ENCODE measurements at regions not wholly inside any gene's neighbourhood (a gene's known extent, or its start where the extent isn't known, plus 50 kb on each side); places are given as distances from the start of the nearest gene placed in this dataset.

DNA sequence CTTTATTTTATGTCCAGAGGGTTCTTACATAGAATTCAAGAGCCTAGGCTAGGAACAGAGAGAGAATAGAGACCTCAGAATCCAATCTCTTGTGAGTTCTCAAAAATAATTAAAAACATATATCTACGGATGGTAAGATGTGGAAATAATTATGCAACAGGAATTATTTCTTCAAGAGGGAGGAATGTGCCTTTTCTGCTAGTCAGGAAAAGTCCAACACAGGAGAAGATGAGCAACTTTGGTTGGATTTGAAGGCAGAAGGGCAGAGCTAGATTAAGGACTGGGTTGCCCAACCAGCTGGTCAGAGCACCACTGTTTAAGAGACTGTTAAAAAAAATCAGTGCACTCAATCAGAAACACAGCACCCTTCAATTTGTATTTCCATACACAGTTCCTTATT, 365.5 kb downstream of the ETNK1 start:
- TF ChIP-seq, protein P1, sequence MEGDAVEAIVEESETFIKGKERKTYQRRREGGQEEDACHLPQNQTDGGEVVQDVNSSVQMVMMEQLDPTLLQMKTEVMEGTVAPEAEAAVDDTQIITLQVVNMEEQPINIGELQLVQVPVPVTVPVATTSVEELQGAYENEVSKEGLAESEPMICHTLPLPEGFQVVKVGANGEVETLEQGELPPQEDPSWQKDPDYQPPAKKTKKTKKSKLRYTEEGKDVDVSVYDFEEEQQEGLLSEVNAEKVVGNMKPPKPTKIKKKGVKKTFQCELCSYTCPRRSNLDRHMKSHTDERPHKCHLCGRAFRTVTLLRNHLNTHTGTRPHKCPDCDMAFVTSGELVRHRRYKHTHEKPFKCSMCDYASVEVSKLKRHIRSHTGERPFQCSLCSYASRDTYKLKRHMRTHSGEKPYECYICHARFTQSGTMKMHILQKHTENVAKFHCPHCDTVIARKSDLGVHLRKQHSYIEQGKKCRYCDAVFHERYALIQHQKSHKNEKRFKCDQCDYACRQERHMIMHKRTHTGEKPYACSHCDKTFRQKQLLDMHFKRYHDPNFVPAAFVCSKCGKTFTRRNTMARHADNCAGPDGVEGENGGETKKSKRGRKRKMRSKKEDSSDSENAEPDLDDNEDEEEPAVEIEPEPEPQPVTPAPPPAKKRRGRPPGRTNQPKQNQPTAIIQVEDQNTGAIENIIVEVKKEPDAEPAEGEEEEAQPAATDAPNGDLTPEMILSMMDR (IDR thresholded peaks at IDR 0.05): no peak
- no peak for TF ChIP-seq POLR2A (IDR thresholded peaks at IDR 0.05)
